ENCODE measurements at regions not wholly inside any gene's neighbourhood (a gene's known extent, or its start where the extent isn't known, plus 50 kb on each side); places are given as distances from the start of the nearest gene placed in this dataset.

GRCh38 chr1:83573776-83574175 lies 425.2 kb downstream of the TTLL7 start:
- no peaks in the 10 kb centered on the region for H3K27me3 ChIP-seq
- TF ChIP-seq POLR2A (IDR thresholded peaks at IDR 0.05) (no peak), EP300 (IDR thresholded peaks at IDR 0.05) (no peak), POLR2AphosphoS5 (IDR thresholded peaks at IDR 0.05) (no peak), CTCF (IDR thresholded peaks at IDR 0.05) (no peak)
- H3K4me3 ChIP-seq: no peak overlapping the region
- no peaks in the 10 kb centered on the region for H3K36me3 ChIP-seq
- no peaks in the 10 kb centered on the region for H3K9me3 ChIP-seq
- H3K27ac ChIP-seq: no peak overlapping the region
- H3K4me1 ChIP-seq: peaks cover 0 to 13% (median 0%) of the 10 kb centered on the region in 3 donors
- no peak for ATAC-seq
- WGBS, 2 donors (ENCODE audit: low coverage in 1 of 2): 50 to 63% methylated on average over 2 of the region's 2 CpGs

- no peak for ATAC-seq
- Histone ChIP-seq H3K9me3 (no peaks in the 10 kb centered on the region), H3K4me3 (no peak overlapping the region), H3K27me3 (no peaks in the 10 kb centered on the region), H3K4me1 (peaks cover 0 to 13% (median 0%) of the 10 kb centered on the region in 3 donors), H3K36me3 (no peaks in the 10 kb centered on the region), H3K27ac (no peak overlapping the region)
- WGBS, 2 donors (ENCODE audit: low coverage in 1 of 2): 68 to 80% methylated on average over 2 to 3 of the region's 3 CpGs
- TF ChIP-seq POLR2A (IDR thresholded peaks at IDR 0.05) (no peak), POLR2AphosphoS5 (IDR thresholded peaks at IDR 0.05) (no peak), CTCF (IDR thresholded peaks at IDR 0.05) (no peak), EP300 (IDR thresholded peaks at IDR 0.05) (no peak)
Observed at GRCh38 chr1:83571536-83571935, 427.4 kb downstream of the TTLL7 start.

- Histone ChIP-seq H3K9me3 (no peaks in the 10 kb centered on the region), H3K4me1 (no peaks in the 10 kb centered on the region), H3K27me3 (no peaks in the 10 kb centered on the region), H3K4me3 (no peak overlapping the region), H3K36me3 (no peaks in the 10 kb centered on the region), H3K27ac (no peak overlapping the region)
- ATAC-seq: no peak
- WGBS, 2 donors (ENCODE audit: low coverage in 1 of 2): 72 to 79% methylated on average over 2 of the region's 2 CpGs
- TF ChIP-seq EP300 (IDR thresholded peaks at IDR 0.05) (no peak), POLR2A (IDR thresholded peaks at IDR 0.05) (no peak)
Observed at GRCh38 chr1:83561346-83561745, 437.6 kb downstream of the TTLL7 start.

- Histone ChIP-seq H3K4me3 (no peak overlapping the region), H3K36me3 (no peaks in the 10 kb centered on the region), H3K27me3 (no peaks in the 10 kb centered on the region), H3K27ac (no peak overlapping the region), H3K9me3 (no peaks in the 10 kb centered on the region), H3K4me1 (no peaks in the 10 kb centered on the region)
- no peak for ATAC-seq
- WGBS, 2 donors (ENCODE audit: low coverage in 1 of 2): 73 to 86% methylated on average over 5 of the region's 7 CpGs
- no peak for TF ChIP-seq POLR2AphosphoS5 (IDR thresholded peaks at IDR 0.05)
- TF ChIP-seq CTCF (IDR thresholded peaks at IDR 0.05): no peak
- TF ChIP-seq EP300 (IDR thresholded peaks at IDR 0.05): no peak
- no peak for TF ChIP-seq POLR2A (IDR thresholded peaks at IDR 0.05)
Observed at GRCh38 chr1:83559129-83559840, 439.6 kb downstream of the TTLL7 start.

- Histone ChIP-seq H3K36me3 (no peaks in the 10 kb centered on the region), H3K27me3 (no peaks in the 10 kb centered on the region), H3K9me3 (no peaks in the 10 kb centered on the region), H3K27ac (no peak overlapping the region), H3K4me3 (no peak overlapping the region), H3K4me1 (no peaks in the 10 kb centered on the region)
- no peak for TF ChIP-seq CTCF (IDR thresholded peaks at IDR 0.05)
- TF ChIP-seq EP300 (IDR thresholded peaks at IDR 0.05): no peak
- TF ChIP-seq POLR2A (IDR thresholded peaks at IDR 0.05): no peak
- no peak for TF ChIP-seq POLR2AphosphoS5 (IDR thresholded peaks at IDR 0.05)
- no peak for ATAC-seq
- 73 to 83% methylated on average over 8 of the region's 8 CpGs for WGBS, 2 donors (ENCODE audit: low coverage in 1 of 2)
Observed at GRCh38 chr1:83555871-83556270, 443.1 kb downstream of the TTLL7 start.
